ENCODE measurements at regions not wholly inside any gene's neighbourhood (a gene's known extent, or its start where the extent isn't known, plus 50 kb on each side); places are given as distances from the start of the nearest gene placed in this dataset.

GRCh38 chr11:69959461-69959860 is 118.7 kb upstream of the ANO1 start:
- TF ChIP-seq, protein P1, sequence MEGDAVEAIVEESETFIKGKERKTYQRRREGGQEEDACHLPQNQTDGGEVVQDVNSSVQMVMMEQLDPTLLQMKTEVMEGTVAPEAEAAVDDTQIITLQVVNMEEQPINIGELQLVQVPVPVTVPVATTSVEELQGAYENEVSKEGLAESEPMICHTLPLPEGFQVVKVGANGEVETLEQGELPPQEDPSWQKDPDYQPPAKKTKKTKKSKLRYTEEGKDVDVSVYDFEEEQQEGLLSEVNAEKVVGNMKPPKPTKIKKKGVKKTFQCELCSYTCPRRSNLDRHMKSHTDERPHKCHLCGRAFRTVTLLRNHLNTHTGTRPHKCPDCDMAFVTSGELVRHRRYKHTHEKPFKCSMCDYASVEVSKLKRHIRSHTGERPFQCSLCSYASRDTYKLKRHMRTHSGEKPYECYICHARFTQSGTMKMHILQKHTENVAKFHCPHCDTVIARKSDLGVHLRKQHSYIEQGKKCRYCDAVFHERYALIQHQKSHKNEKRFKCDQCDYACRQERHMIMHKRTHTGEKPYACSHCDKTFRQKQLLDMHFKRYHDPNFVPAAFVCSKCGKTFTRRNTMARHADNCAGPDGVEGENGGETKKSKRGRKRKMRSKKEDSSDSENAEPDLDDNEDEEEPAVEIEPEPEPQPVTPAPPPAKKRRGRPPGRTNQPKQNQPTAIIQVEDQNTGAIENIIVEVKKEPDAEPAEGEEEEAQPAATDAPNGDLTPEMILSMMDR (IDR thresholded peaks at IDR 0.05): no peak
- no peak for TF ChIP-seq POLR2A (IDR thresholded peaks at IDR 0.05)
